ENCODE measurements at regions not wholly inside any gene's neighbourhood (a gene's known extent, or its start where the extent isn't known, plus 50 kb on each side); places are given as distances from the start of the nearest gene placed in this dataset.

GRCh38 chr18:56003009-56003719 lies 415.2 kb upstream of the TCF4 start:
- POLR2A ChIA-PET, result interaction anchor here (1.0 kb wide), 1 partner anchor 10 kb away, joined by 5 read pairs; no protein-coding TSS in a partner anchor
- no peaks in the 10 kb centered on the region for H3K9me1 ChIP-seq (ENCODE audit: control insufficient read depth, insufficient read depth, low read length)
- H3K9ac ChIP-seq (ENCODE audit: insufficient read depth in 1 of 2, low read depth in 2 of 2, low read length in 2 of 2), result no peak overlapping the region
- no peak for FAIRE-seq
- in situ Hi-C loops (cut with MboI), result no loop called here
- H3K4me3 ChIP-seq, result no peak overlapping the region
- no peaks in the 10 kb centered on the region for H3K27me3 ChIP-seq (ENCODE audit: control insufficient read depth in 2 of 2, insufficient read depth in 2 of 2, low read length in 2 of 2)
- H3K9me3 ChIP-seq (replicated peaks; ENCODE audit: control insufficient read depth, insufficient read depth, low read depth, low read length), result no peaks in the 10 kb centered on the region
- no peaks in the 10 kb centered on the region for H4K20me1 ChIP-seq (replicated peaks; ENCODE audit: control insufficient read depth, insufficient read depth, low read length)
- no peak for ATAC-seq
- no peak overlapping the region for H2AFZ ChIP-seq (ENCODE audit: low read depth, low read length)
- DNase-seq (ENCODE audit: extremely low read depth in 1 of 4, low spot score in 3 of 4), result no peak
- no peaks in the 10 kb centered on the region for H3K79me2 ChIP-seq (ENCODE audit: control insufficient read depth, insufficient read depth, low read length)
- no TSS peak for BruUV-seq (replicated peaks)
- CTCF ChIA-PET (ENCODE audit: low intra/inter-chr PET ratio), result no interaction called here
- TF ChIP-seq ETV5 (CRISPR knock-in tag; IDR thresholded peaks at IDR 0.05; ENCODE audit: low read depth) (no peak), MAFF (IDR thresholded peaks at IDR 0.05; ENCODE audit: low read length) (no peak), TRIM24 (IDR thresholded peaks at IDR 0.05) (no peak), ZNF511 (CRISPR knock-in tag; IDR thresholded peaks at IDR 0.05) (no peak), GTF3C2 (IDR thresholded peaks at IDR 0.05; ENCODE audit: borderline replicate concordance, extremely low read depth, insufficient read length) (no peak), POLR2AphosphoS2 (IDR thresholded peaks at IDR 0.05; ENCODE audit: low read length) (no peak), ZNF184 (CRISPR knock-in tag; IDR thresholded peaks at IDR 0.05) (no peak), THRB (CRISPR knock-in tag; conservative IDR thresholded peaks at IDR 0.05) (no peak), PBX2 (CRISPR knock-in tag; IDR thresholded peaks at IDR 0.05; ENCODE audit: low read depth) (no peak), PBX2 (tag; conservative IDR thresholded peaks at IDR 0.05; ENCODE audit: low read depth) (no peak), MXI1 (IDR thresholded peaks at IDR 0.05; ENCODE audit: low read depth, low read length) (no peak), KAT2B (IDR thresholded peaks at IDR 0.05; ENCODE audit: low read depth, low read length) (no peak), NUFIP1 (IDR thresholded peaks at IDR 0.05; ENCODE audit: partially characterized antibody) (no peak), SP2 (IDR thresholded peaks at IDR 0.05; ENCODE audit: extremely low read depth, low read depth, low read length, poor library complexity, severe bottlenecking) (no peak), DACH1 (IDR thresholded peaks at IDR 0.05; ENCODE audit: partially characterized antibody) (no peak)
- no peaks in the 10 kb centered on the region; a peak in 1 of 5 replicates for H3K4me1 ChIP-seq (replicated peaks in 1 of 2; ENCODE audit: control insufficient read depth in 2 of 2, insufficient read depth in 2 of 2, low read length in 2 of 2)
- intact Hi-C loops (cut with micrococcal nuclease), result no loop called here
- WGBS (ENCODE audit: insufficient coverage, low coverage, missing lambda C conversion rate), result 40% methylated on average over 1 of the region's 1 CpG
- H3K36me3 ChIP-seq (ENCODE audit: control insufficient read depth, insufficient read depth, low read length), result no peaks in the 10 kb centered on the region
- no peak overlapping the region for H3K4me2 ChIP-seq (ENCODE audit: insufficient read depth, low read length)
- H3K27ac ChIP-seq (ENCODE audit: extremely low read depth, low read depth, low read length), result no peak overlapping the region
